SK-N-SH (cell line): ENCODE measurements at regions not wholly inside any gene's neighbourhood (a gene's known extent, or its start where the extent isn't known, plus 50 kb on each side); places are given as distances from the start of the nearest gene placed in this dataset.

Experiments used
- CTCF ChIA-PET: fragments of 300-600, 350-600 bp; formaldehyde crosslinking; extraction: SDS; loops from one replicate; lab custom pipeline; 2021; lab: Yijun Ruan, JAX
- POLR2A ChIA-PET: fragments of 350-600 bp; sonication (Branson Sonifier 250); formaldehyde crosslinking; extraction: SDS; loops from one replicate; lab custom pipeline; 2020; ENCODE audit warnings: antibody characterized with exemption, inconsistent platforms; lab: Yijun Ruan, JAX
- DNase-seq: peaks from one replicate; pipeline ENCODE4 v3.0.0; 2012
- H2AFZ ChIP-seq: fragments of 200-600 bp; sonication (generic); 2 replicates; pipeline ENCODE4 v1.8.1; 2016; ENCODE audit warnings: antibody characterized with exemption, mild to moderate bottlenecking, low read depth
- H3F3A ChIP-seq: fragments of 200-600 bp; sonication (generic); replicated peaks from 2 replicates; pipeline ENCODE3; 2016; ENCODE audit warnings: antibody characterized with exemption, mild to moderate bottlenecking; ENCODE audit not compliant: insufficient read depth
- H3K27ac ChIP-seq, 2 experiments: fragments of 200-500 bp in 1 of 2; fragments of 200-600 bp in 1 of 2; sonication (Bioruptor generic) in 1 of 2; sonication (generic), shearing (Covaris generic) in 1 of 2; 2 replicates each; pipeline versions ENCODE4 v1.5.1 to v1.6.1; 2014 to 2016; ENCODE audit warnings: low read depth in 2 of 2, inconsistent platforms in 1 of 2, low read length in 1 of 2, mild to moderate bottlenecking in 1 of 2, mixed read lengths in 1 of 2
- H3K27me3 ChIP-seq: fragments of 200-600 bp; sonication (generic), shearing (Covaris generic); 2 replicates; pipeline ENCODE4 v1.6.1; 2016; ENCODE audit warnings: mixed run types; ENCODE audit not compliant: insufficient read depth
- H3K36me3 ChIP-seq, 2 experiments: fragments of 200-500 bp in 1 of 2; fragments of 200-600 bp in 1 of 2; sonication (Bioruptor generic) in 1 of 2; sonication (generic) in 1 of 2; replicated peaks in 1 of 2; 2 replicates each; pipeline versions ENCODE3 to v1.5.1; 2014 to 2016; ENCODE audit warnings: low read length in 1 of 2, mild to moderate bottlenecking in 1 of 2; ENCODE audit not compliant: insufficient read depth in 2 of 2, control insufficient read depth in 1 of 2
- H3K4me1 ChIP-seq, 2 experiments: fragments of 200-500 bp in 1 of 2; fragments of 200-600 bp in 1 of 2; sonication (Bioruptor generic) in 1 of 2; sonication (generic), shearing (Covaris generic) in 1 of 2; 2 replicates each; pipeline versions ENCODE4 v1.5.1 to v1.6.1; 2014 to 2016; ENCODE audit warnings: low read depth in 1 of 2, low read length in 1 of 2, mixed run types in 1 of 2; ENCODE audit not compliant: insufficient read depth in 2 of 2, control insufficient read depth in 1 of 2
- H3K4me2 ChIP-seq: fragments of 200-600 bp; sonication (generic), shearing (Covaris generic); 2 replicates; pipeline ENCODE4 v1.6.1; 2017; ENCODE audit warnings: mixed run types
- H3K4me3 ChIP-seq, 2 experiments: fragments of 200-500 bp in 1 of 2; fragments of 200-600 bp in 1 of 2; sonication (Bioruptor generic) in 1 of 2; sonication (generic), shearing (Covaris generic) in 1 of 2; 2 replicates each; pipeline versions ENCODE4 v1.5.1 to v1.8.1; 2014 to 2016; ENCODE audit warnings: low read depth in 2 of 2, inconsistent platforms in 1 of 2, low read length in 1 of 2, mild to moderate bottlenecking in 1 of 2, mixed read lengths in 1 of 2, moderate library complexity in 1 of 2
- H3K79me2 ChIP-seq: fragments of 200-600 bp; sonication (generic); 2 replicates; pipeline ENCODE4 v1.8.1; 2017; ENCODE audit warnings: mild to moderate bottlenecking; ENCODE audit not compliant: insufficient read depth
- H3K9ac ChIP-seq: fragments of 200-600 bp; sonication (generic); 2 replicates; pipeline ENCODE4 v1.6.1; 2017; ENCODE audit warnings: mixed run types
- H3K9me2 ChIP-seq: fragments of 200-600 bp; sonication (generic); 2 replicates; pipeline ENCODE4 v1.6.1; 2017; ENCODE audit warnings: mixed run types
- H3K9me3 ChIP-seq: fragments of 200-600 bp; sonication (generic); 2 replicates; pipeline ENCODE4 v1.6.1; 2017; ENCODE audit warnings: mixed run types, mild to moderate bottlenecking, moderate library complexity
- H4K20me1 ChIP-seq: fragments of 200-600 bp; sonication (generic); 2 replicates; pipeline ENCODE4 v1.6.1; 2017; ENCODE audit warnings: mild to moderate bottlenecking, mixed run types; ENCODE audit not compliant: insufficient read depth
- CHD2 ChIP-seq: fragments of 150-350 bp; IDR thresholded peaks from 2 replicates; pipeline ENCODE4 v1.6.1; 2018; ENCODE audit warnings: low read length; ENCODE audit not compliant: partially characterized antibody
- CTCF ChIP-seq: fragments of 200-600 bp; sonication (generic); IDR thresholded peaks from 2 replicates; pipeline ENCODE4 v1.6.1; 2017; ENCODE audit warnings: antibody characterized with exemption, mild to moderate bottlenecking, moderate library complexity
- ELF1 ChIP-seq: IDR thresholded peaks from 2 replicates; pipeline ENCODE4 v1.4.0; 2012
- EZH2phosphoT487 ChIP-seq: fragments of 200-600 bp; sonication (generic); IDR thresholded peaks from 2 replicates; pipeline ENCODE4 v1.6.1; 2017; ENCODE audit warnings: low read depth, mixed run types, mild to moderate bottlenecking, antibody characterized with exemption, moderate library complexity, borderline replicate concordance
- FOSL2 ChIP-seq: IDR thresholded peaks from 2 replicates; pipeline ENCODE4 v1.4.0; 2012; ENCODE audit warnings: low read depth, mild to moderate bottlenecking, moderate library complexity, borderline replicate concordance
- JUND ChIP-seq: IDR thresholded peaks from 2 replicates; pipeline ENCODE4 v1.4.0; 2012
- MXI1 ChIP-seq: IDR thresholded peaks from 2 replicates; pipeline ENCODE4 v1.6.1; 2012; ENCODE audit warnings: mild to moderate bottlenecking, low read depth, low read length, improper control_type of control experiment
- NFIC ChIP-seq: IDR thresholded peaks from 2 replicates; pipeline ENCODE4 v1.4.0; 2012; ENCODE audit warnings: borderline replicate concordance
- NRF1 ChIP-seq: IDR thresholded peaks from 2 replicates; pipeline ENCODE4 v1.6.1; 2012; ENCODE audit warnings: low read depth, mild to moderate bottlenecking, low read length
- PBX3 ChIP-seq: IDR thresholded peaks from 2 replicates; pipeline ENCODE4; 2012
- RAD21 ChIP-seq: IDR thresholded peaks from 2 replicates; pipeline ENCODE4 v1.6.1; 2012; ENCODE audit warnings: mild to moderate bottlenecking, low read length
- RXRA ChIP-seq: IDR thresholded peaks from 2 replicates; pipeline ENCODE4 v1.4.0; 2012; ENCODE audit warnings: low read depth, mild to moderate bottlenecking, borderline replicate concordance
- SIN3A ChIP-seq: IDR thresholded peaks from 2 replicates; pipeline ENCODE4 v1.6.1; 2012; ENCODE audit warnings: low read depth, mild to moderate bottlenecking, low read length, moderate library complexity, borderline replicate concordance
- SMC3 ChIP-seq: IDR thresholded peaks from 2 replicates; pipeline ENCODE4 v1.6.1; 2012; ENCODE audit warnings: low read depth, low read length, improper control_type of control experiment
- USF1 ChIP-seq: IDR thresholded peaks from 2 replicates; pipeline ENCODE4 v1.4.0; 2012; ENCODE audit warnings: low read depth, borderline replicate concordance
- USF2 ChIP-seq: fragments of 150-350 bp; IDR thresholded peaks from 2 replicates; pipeline ENCODE4 v1.6.1; 2017; ENCODE audit warnings: antibody characterized with exemption, low read length, low read depth, borderline replicate concordance
- YY1 ChIP-seq: IDR thresholded peaks from 2 replicates; pipeline ENCODE4 v1.4.0; 2012; ENCODE audit warnings: low read depth, mild to moderate bottlenecking
- ZBTB33 ChIP-seq: IDR thresholded peaks from 2 replicates; pipeline ENCODE4 v1.4.0; 2012; ENCODE audit warnings: low read depth, borderline replicate concordance
- WGBS: methylation state at CpG from one replicate; pipeline ENCODE4 v1.1.6; 2017; ENCODE audit warnings: low lambda C conversion rate; 5-methylcytosine and 5-hydroxymethylcytosine counted together

- DNase-seq, result no peak
- CTCF ChIA-PET, result no interaction called here
- Histone ChIP-seq H3K4me1 (peaks cover 0 to 3% of the 10 kb centered on the region in 2 experiments; a peak in 1 of 4 replicates), H2AFZ (no peak overlapping the region), H3K4me2 (no peak overlapping the region), H3K9me2 (no peaks in the 10 kb centered on the region), H3K9ac (no peak overlapping the region), H3K79me2 (no peaks in the 10 kb centered on the region), H3K27ac (no peak overlapping the region), H3K27me3 (no peaks in the 10 kb centered on the region), H4K20me1 (no peaks in the 10 kb centered on the region), H3F3A (no peaks in the 10 kb centered on the region), H3K4me3 (no peak overlapping the region), H3K36me3 (no peaks in the 10 kb centered on the region), H3K9me3 (no peaks in the 10 kb centered on the region)
- TF ChIP-seq ZBTB33 (no peak), PBX3 (no peak), RXRA (no peak), EZH2phosphoT487 (no peak), JUND (no peak), ELF1 (no peak), CTCF (no peak), MXI1 (no peak), USF2 (no peak), NRF1 (no peak), YY1 (no peak), CHD2 (no peak), USF1 (no peak), SIN3A (no peak), NFIC (no peak), SMC3 (no peak), FOSL2 (no peak), RAD21 (no peak)
- 75% methylated on average over 1 of the region's 1 CpG for WGBS
- POLR2A ChIA-PET, result no interaction called here
Measured at GRCh38 chr3:25139267-25139666, 288.8 kb upstream of the RARB start.
